Hypothalamus (tissue), 51 donors: ENCODE measurements at regions not wholly inside any gene's neighbourhood (a gene's known extent, or its start where the extent isn't known, plus 50 kb on each side); places are given as distances from the start of the nearest gene placed in this dataset.
A peak's percentile ranks its signal among the peaks of the same experiment; 100 is the strongest.

Experiments
- DNase-seq, 51 donors: peaks; one replicate each; lab custom pipeline; 2025; lab: John Stamatoyannopoulos, UW

- no peak for DNase-seq
Measured at GRCh38 chr10:7507887-7508726, 97.3 kb upstream of the SFMBT2 start.

- DNase-seq = no peak
Measured at GRCh38 chr10:7506571-7506970, 95.7 kb upstream of the SFMBT2 start.

GRCh38 chr10:7505196-7505595 is 94.4 kb upstream of the SFMBT2 start:
- no peak for DNase-seq

- DNase-seq = no peak
Measured at GRCh38 chr10:7503190-7503589, 92.4 kb upstream of the SFMBT2 start.

- DNase-seq = no peak
Measured at GRCh38 chr10:7501157-7501556, 90.3 kb upstream of the SFMBT2 start.

- no peak for DNase-seq
Measured at GRCh38 chr10:7498111-7498510, 87.3 kb upstream of the SFMBT2 start.

GRCh38 chr10:7493996-7494395 is 83.2 kb upstream of the SFMBT2 start:
- DNase-seq = no peak

- DNase-seq = no peak
Measured at GRCh38 chr10:7492660-7493046, 81.8 kb upstream of the SFMBT2 start.

- DNase-seq = no peak
Measured at GRCh38 chr10:7491949-7492659, 81.3 kb upstream of the SFMBT2 start.

GRCh38 chr10:7491230-7491629 is 80.4 kb upstream of the SFMBT2 start:
- no peak for DNase-seq

- peak in 2 of 51 donors; percentile 15 to 21 for DNase-seq
Measured at GRCh38 chr10:7488418-7488829, 77.6 kb upstream of the SFMBT2 start.

- DNase-seq = no peak
Measured at GRCh38 chr10:7487528-7487927, 76.7 kb upstream of the SFMBT2 start.

- DNase-seq = no peak
Measured at GRCh38 chr10:7486528-7486927, 75.7 kb upstream of the SFMBT2 start.

GRCh38 chr10:7485799-7486198 is 75.0 kb upstream of the SFMBT2 start:
- peak in 4 of 51 donors; percentile 7 to 22 (median 16) for DNase-seq

GRCh38 chr10:7485244-7485556 is 74.4 kb upstream of the SFMBT2 start:
- peak in 1 of 51 donors; percentile 59 for DNase-seq

- DNase-seq = peak in 4 of 51 donors; percentile 9 to 59 (median 28)
Measured at GRCh38 chr10:7484456-7485243, 73.8 kb upstream of the SFMBT2 start.

GRCh38 chr10:7483848-7484247 is 73.0 kb upstream of the SFMBT2 start:
- DNase-seq = no peak

GRCh38 chr10:7482992-7483391 is 72.2 kb upstream of the SFMBT2 start:
- no peak for DNase-seq

- DNase-seq = no peak
Measured at GRCh38 chr10:7481368-7481765, 70.5 kb upstream of the SFMBT2 start.

GRCh38 chr10:7480742-7481367 is 70.0 kb upstream of the SFMBT2 start:
- DNase-seq = peak in 5 of 51 donors; percentile 8 to 32 (median 20)
